ENCODE measurements at regions not wholly inside any gene's neighbourhood (a gene's known extent, or its start where the extent isn't known, plus 50 kb on each side); places are given as distances from the start of the nearest gene placed in this dataset.
"Not testable (repeated sequence)": the region's sequence is repeated elsewhere in the genome, so short reads cannot be mapped to it uniquely, and the experiment has no call there.

DNA sequence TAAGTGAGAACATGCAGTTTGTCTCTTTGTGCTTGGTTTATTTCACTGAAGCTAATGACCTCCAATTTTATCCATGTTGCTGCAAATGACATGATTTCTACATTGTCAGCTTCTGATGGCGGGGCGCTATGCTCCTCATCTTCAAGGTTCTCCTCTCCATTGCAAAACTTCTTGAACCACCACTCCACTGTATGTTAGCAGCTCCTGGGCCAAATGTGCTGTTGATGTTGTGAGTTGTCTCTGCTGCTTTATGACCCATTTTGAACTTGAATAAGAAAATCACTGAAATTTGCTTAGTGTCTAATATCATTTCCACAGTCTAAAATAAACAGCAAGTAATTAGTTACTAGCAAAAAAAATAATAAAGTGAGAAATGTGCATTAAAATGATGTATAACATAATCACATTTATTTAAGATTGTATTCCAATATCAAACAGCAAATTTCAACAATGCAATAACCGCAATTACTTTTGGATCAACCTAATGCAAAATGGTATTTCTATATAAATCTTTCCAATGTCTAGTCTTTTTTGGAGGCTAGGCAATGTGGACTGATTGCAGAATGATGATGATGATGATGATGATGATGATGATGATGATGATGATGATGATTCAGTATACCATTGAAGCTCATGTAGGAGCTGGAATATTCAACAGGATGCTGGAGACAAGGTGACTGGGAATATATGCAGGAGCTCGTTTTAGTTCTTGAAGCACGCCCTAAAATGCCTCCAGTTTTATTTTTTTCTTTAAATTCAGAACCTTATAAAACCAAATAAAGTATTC lies 304.9 kb upstream of the KYNU start:
- no peak overlapping the region for H3K4me3 ChIP-seq (ENCODE audit: low read depth, low read length)
- no peak for DNase-seq (ENCODE audit: low read depth)
- TF ChIP-seq, protein P1, sequence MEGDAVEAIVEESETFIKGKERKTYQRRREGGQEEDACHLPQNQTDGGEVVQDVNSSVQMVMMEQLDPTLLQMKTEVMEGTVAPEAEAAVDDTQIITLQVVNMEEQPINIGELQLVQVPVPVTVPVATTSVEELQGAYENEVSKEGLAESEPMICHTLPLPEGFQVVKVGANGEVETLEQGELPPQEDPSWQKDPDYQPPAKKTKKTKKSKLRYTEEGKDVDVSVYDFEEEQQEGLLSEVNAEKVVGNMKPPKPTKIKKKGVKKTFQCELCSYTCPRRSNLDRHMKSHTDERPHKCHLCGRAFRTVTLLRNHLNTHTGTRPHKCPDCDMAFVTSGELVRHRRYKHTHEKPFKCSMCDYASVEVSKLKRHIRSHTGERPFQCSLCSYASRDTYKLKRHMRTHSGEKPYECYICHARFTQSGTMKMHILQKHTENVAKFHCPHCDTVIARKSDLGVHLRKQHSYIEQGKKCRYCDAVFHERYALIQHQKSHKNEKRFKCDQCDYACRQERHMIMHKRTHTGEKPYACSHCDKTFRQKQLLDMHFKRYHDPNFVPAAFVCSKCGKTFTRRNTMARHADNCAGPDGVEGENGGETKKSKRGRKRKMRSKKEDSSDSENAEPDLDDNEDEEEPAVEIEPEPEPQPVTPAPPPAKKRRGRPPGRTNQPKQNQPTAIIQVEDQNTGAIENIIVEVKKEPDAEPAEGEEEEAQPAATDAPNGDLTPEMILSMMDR (IDR thresholded peaks at IDR 0.05; ENCODE audit: control insufficient read depth, extremely low read depth, insufficient read depth): no peak

DNA sequence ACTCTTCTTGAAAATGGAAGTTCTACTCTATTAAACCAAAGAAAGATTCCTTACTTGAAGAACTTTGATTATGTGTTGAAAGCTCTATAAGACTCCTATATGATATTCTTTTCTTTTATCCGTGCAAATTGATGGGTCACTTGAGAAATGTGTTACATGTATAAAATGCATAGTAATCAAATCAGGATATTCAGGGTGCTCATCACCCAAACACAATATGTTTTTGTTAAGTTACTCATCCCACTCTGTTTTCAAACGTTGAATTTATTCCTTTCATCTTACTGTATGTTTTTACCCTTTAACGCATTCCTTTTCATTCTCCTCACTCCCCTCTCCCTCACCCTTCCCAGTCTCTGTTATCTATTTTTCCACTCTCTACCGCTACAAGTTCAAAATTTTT lies 305.5 kb upstream of the KYNU start:
- TF ChIP-seq, protein P1 (IDR thresholded peaks at IDR 0.05; ENCODE audit: control insufficient read depth, extremely low read depth, insufficient read depth): no peak

DNA sequence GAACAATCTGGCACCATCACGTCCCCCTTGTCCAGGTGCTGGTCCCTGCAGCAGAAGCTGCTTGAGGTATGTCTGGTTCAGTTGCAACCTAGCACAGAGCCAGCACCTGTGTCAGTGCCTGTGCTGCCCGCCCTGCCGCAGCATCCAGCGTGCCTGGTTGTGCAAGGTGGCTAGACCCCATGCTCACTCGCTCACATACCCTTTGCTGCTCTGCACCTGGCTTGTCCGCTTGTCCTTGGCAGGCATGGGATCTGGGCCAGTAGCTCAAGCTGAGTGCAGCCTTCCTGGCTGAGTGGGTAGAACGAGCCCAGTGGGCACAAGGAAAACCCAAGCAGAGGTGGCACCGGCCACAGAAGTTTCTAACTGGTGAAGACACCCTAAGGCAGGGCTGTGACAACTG lies 314.6 kb upstream of the KYNU start:
- no peak for DNase-seq (ENCODE audit: low read depth)
- TF ChIP-seq, protein P1 (IDR thresholded peaks at IDR 0.05; ENCODE audit: control insufficient read depth, extremely low read depth, insufficient read depth): no peak
- H3K4me3 ChIP-seq (ENCODE audit: low read depth, low read length): no peak overlapping the region

More for the DNA sequence above, 305.5 kb upstream of the KYNU start:
- no peak for DNase-seq (ENCODE audit: low read depth)
- no peak overlapping the region for H3K4me3 ChIP-seq (ENCODE audit: low read depth, low read length)

DNA sequence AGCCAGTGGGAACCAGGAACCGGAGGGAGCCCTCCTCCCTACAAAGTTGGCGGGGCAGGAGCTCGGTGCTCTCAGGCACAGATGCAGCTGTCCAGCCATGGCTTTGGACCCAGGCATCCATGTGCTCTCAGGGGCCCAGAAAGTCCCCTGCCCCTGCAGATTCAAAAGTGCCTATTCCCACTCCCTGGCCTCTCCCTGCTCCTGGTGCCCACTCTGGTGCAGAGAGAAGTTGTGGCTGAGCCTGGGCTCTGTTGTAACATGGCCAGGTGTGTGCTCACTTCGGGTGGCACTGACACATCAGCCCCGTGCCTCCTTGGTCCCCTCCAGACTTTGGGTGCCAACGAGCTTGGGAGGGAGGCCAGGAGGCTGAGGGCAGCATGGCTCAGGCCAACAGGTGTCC lies 315.8 kb upstream of the KYNU start:
- H3K4me3 ChIP-seq (ENCODE audit: low read depth, low read length): no peak overlapping the region
- no peak for DNase-seq (ENCODE audit: low read depth)
- TF ChIP-seq, protein P1 (IDR thresholded peaks at IDR 0.05; ENCODE audit: control insufficient read depth, extremely low read depth, insufficient read depth): no peak

DNA sequence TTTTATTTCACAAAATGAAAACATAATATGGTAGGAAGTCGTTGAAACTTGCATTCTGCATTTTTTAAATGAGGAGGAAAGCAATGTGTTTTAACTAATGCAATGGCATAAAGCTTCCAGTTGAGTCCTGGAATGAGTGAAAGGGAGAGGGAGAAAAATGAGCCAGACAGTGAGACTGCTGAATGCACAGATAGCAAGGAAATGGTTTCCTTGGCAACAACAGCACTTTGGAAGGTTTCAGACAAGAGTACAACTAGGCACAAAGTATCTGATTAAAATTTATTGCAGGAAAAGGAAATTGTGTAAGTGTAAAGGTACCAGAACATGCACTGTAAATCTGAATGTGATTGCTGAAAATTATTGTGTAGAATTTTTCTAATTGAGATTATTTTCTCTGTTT lies 320.1 kb upstream of the KYNU start:
- TF ChIP-seq, protein P1 (IDR thresholded peaks at IDR 0.05; ENCODE audit: control insufficient read depth, extremely low read depth, insufficient read depth): no peak
- H3K4me3 ChIP-seq (ENCODE audit: low read depth, low read length): no peak overlapping the region
- no peak for DNase-seq (ENCODE audit: low read depth)

DNA sequence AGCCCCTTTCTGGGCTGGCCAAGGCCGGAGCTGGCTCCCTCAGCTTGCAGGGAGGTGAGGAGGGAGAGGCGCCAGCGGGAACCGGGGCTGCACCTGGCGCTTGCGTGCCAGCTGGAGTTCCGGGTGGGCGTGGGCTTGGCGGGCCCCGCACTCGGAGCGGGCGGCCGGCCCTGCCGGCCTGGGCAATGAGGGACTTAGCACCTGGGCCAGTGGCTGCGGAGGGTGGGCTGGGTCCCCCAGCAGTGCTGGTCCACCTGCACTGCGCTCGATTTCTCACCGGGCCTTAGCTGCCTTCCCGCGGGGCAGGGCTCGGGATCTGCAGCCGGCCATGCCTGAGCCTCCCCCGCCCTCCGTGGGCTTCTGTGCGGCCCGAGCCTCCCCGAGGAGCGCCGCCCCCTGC lies 331.5 kb upstream of the KYNU start:
- DNase-seq (ENCODE audit: low read depth); H3K4me3 ChIP-seq (ENCODE audit: low read depth, low read length): not testable (repeated sequence)

DNA sequence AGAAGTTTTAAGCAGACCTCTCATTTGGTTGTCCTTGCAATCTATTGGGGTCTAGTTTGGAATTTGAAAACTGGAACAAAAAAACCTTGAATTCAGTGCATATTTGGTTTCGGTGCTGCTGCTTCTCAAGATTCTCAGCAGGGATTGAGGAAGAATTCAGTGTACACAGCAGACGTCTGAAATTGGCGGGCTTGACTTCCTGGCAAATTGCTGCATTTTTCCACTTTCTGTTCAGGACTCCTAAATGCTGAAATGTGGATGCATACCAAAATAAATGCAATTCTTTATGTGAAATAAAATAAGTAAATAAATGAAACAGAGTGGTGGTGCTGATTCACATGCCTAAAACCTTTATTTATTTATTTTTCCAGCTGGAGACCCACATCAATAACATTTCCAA lies 332.4 kb upstream of the KYNU start:
- TF ChIP-seq, protein P1 (IDR thresholded peaks at IDR 0.05; ENCODE audit: control insufficient read depth, extremely low read depth, insufficient read depth): no peak
- DNase-seq (ENCODE audit: low read depth): no peak
- H3K4me3 ChIP-seq (ENCODE audit: low read depth, low read length): no peak overlapping the region

Data from LNCaP clone FGC (cell line).